SK-N-SH (cell line): ENCODE measurements at regions not wholly inside any gene's neighbourhood (a gene's known extent, or its start where the extent isn't known, plus 50 kb on each side); places are given as distances from the start of the nearest gene placed in this dataset.
A peak's percentile ranks its signal among the peaks of the same experiment; 100 is the strongest.

ENCODE experiments used
- CTCF ChIA-PET: fragments of 300-600, 350-600 bp; formaldehyde crosslinking; extraction: SDS; loops from one replicate; lab custom pipeline; 2021; lab: Yijun Ruan, JAX
- POLR2A ChIA-PET: fragments of 350-600 bp; sonication (Branson Sonifier 250); formaldehyde crosslinking; extraction: SDS; loops from one replicate; lab custom pipeline; 2020; ENCODE audit warnings: antibody characterized with exemption, inconsistent platforms; lab: Yijun Ruan, JAX
- DNase-seq: peaks from one replicate; pipeline ENCODE4 v3.0.0; 2012
- H2AFZ ChIP-seq: fragments of 200-600 bp; sonication (generic); 2 replicates; pipeline ENCODE4 v1.8.1; 2016; ENCODE audit warnings: antibody characterized with exemption, mild to moderate bottlenecking, low read depth
- H3F3A ChIP-seq: fragments of 200-600 bp; sonication (generic); replicated peaks from 2 replicates; pipeline ENCODE3; 2016; ENCODE audit warnings: antibody characterized with exemption, mild to moderate bottlenecking; ENCODE audit not compliant: insufficient read depth
- H3K27ac ChIP-seq, 2 experiments: fragments of 200-500 bp in 1 of 2; fragments of 200-600 bp in 1 of 2; sonication (Bioruptor generic) in 1 of 2; sonication (generic), shearing (Covaris generic) in 1 of 2; 2 replicates each; pipeline versions ENCODE4 v1.5.1 to v1.6.1; 2014 to 2016; ENCODE audit warnings: low read depth in 2 of 2, inconsistent platforms in 1 of 2, low read length in 1 of 2, mild to moderate bottlenecking in 1 of 2, mixed read lengths in 1 of 2
- H3K27me3 ChIP-seq: fragments of 200-600 bp; sonication (generic), shearing (Covaris generic); 2 replicates; pipeline ENCODE4 v1.6.1; 2016; ENCODE audit warnings: mixed run types; ENCODE audit not compliant: insufficient read depth
- H3K36me3 ChIP-seq, 2 experiments: fragments of 200-500 bp in 1 of 2; fragments of 200-600 bp in 1 of 2; sonication (Bioruptor generic) in 1 of 2; sonication (generic) in 1 of 2; replicated peaks in 1 of 2; 2 replicates each; pipeline versions ENCODE3 to v1.5.1; 2014 to 2016; ENCODE audit warnings: low read length in 1 of 2, mild to moderate bottlenecking in 1 of 2; ENCODE audit not compliant: insufficient read depth in 2 of 2, control insufficient read depth in 1 of 2
- H3K4me1 ChIP-seq, 2 experiments: fragments of 200-500 bp in 1 of 2; fragments of 200-600 bp in 1 of 2; sonication (Bioruptor generic) in 1 of 2; sonication (generic), shearing (Covaris generic) in 1 of 2; 2 replicates each; pipeline versions ENCODE4 v1.5.1 to v1.6.1; 2014 to 2016; ENCODE audit warnings: low read depth in 1 of 2, low read length in 1 of 2, mixed run types in 1 of 2; ENCODE audit not compliant: insufficient read depth in 2 of 2, control insufficient read depth in 1 of 2
- H3K4me2 ChIP-seq: fragments of 200-600 bp; sonication (generic), shearing (Covaris generic); 2 replicates; pipeline ENCODE4 v1.6.1; 2017; ENCODE audit warnings: mixed run types
- H3K4me3 ChIP-seq, 2 experiments: fragments of 200-500 bp in 1 of 2; fragments of 200-600 bp in 1 of 2; sonication (Bioruptor generic) in 1 of 2; sonication (generic), shearing (Covaris generic) in 1 of 2; 2 replicates each; pipeline versions ENCODE4 v1.5.1 to v1.8.1; 2014 to 2016; ENCODE audit warnings: low read depth in 2 of 2, inconsistent platforms in 1 of 2, low read length in 1 of 2, mild to moderate bottlenecking in 1 of 2, mixed read lengths in 1 of 2, moderate library complexity in 1 of 2
- H3K79me2 ChIP-seq: fragments of 200-600 bp; sonication (generic); 2 replicates; pipeline ENCODE4 v1.8.1; 2017; ENCODE audit warnings: mild to moderate bottlenecking; ENCODE audit not compliant: insufficient read depth
- H3K9ac ChIP-seq: fragments of 200-600 bp; sonication (generic); 2 replicates; pipeline ENCODE4 v1.6.1; 2017; ENCODE audit warnings: mixed run types
- H3K9me2 ChIP-seq: fragments of 200-600 bp; sonication (generic); 2 replicates; pipeline ENCODE4 v1.6.1; 2017; ENCODE audit warnings: mixed run types
- H3K9me3 ChIP-seq: fragments of 200-600 bp; sonication (generic); 2 replicates; pipeline ENCODE4 v1.6.1; 2017; ENCODE audit warnings: mixed run types, mild to moderate bottlenecking, moderate library complexity
- H4K20me1 ChIP-seq: fragments of 200-600 bp; sonication (generic); 2 replicates; pipeline ENCODE4 v1.6.1; 2017; ENCODE audit warnings: mild to moderate bottlenecking, mixed run types; ENCODE audit not compliant: insufficient read depth
- EP300 ChIP-seq, 2 experiments: IDR thresholded peaks; 2 replicates each; pipeline versions ENCODE4 v1.4.0 to v1.6.1; 2012; ENCODE audit warnings: borderline replicate concordance in 1 of 2, low read depth in 1 of 2, low read length in 1 of 2
- FOXJ3 ChIP-seq: sonication (generic); formaldehyde crosslinking; IDR thresholded peaks from 2 replicates; pipeline ENCODE4 v1.5.1; 2020; ENCODE audit warnings: mild to moderate bottlenecking, missing genetic modification reagents
- FOXM1 ChIP-seq: IDR thresholded peaks from 2 replicates; pipeline ENCODE4 v1.4.0; 2012; ENCODE audit warnings: low read depth, mild to moderate bottlenecking
- GABPA ChIP-seq: IDR thresholded peaks from 2 replicates; pipeline ENCODE4 v1.4.0; 2012; ENCODE audit warnings: low read depth, mild to moderate bottlenecking
- GATA2 ChIP-seq: sonication (generic); formaldehyde crosslinking; IDR thresholded peaks from 2 replicates; pipeline ENCODE4 v1.5.0; 2020; ENCODE audit warnings: mild to moderate bottlenecking, missing genetic modification reagents
- MAX ChIP-seq: IDR thresholded peaks from 2 replicates; pipeline ENCODE4 v1.4.0; 2012; ENCODE audit warnings: low read depth
- NFIC ChIP-seq: IDR thresholded peaks from 2 replicates; pipeline ENCODE4 v1.4.0; 2012; ENCODE audit warnings: borderline replicate concordance
- PBX3 ChIP-seq: IDR thresholded peaks from 2 replicates; pipeline ENCODE4; 2012
- POLR2AphosphoS5 ChIP-seq: IDR thresholded peaks from 2 replicates; pipeline ENCODE4 v1.6.1; 2012; ENCODE audit warnings: low read depth, low read length
- RFX5 ChIP-seq: IDR thresholded peaks from 2 replicates; pipeline ENCODE4 v1.6.1; 2012; ENCODE audit warnings: mild to moderate bottlenecking, improper control_type of control experiment, low read length
- RXRA ChIP-seq: IDR thresholded peaks from 2 replicates; pipeline ENCODE4 v1.4.0; 2012; ENCODE audit warnings: low read depth, mild to moderate bottlenecking, borderline replicate concordance
- SMC3 ChIP-seq: IDR thresholded peaks from 2 replicates; pipeline ENCODE4 v1.6.1; 2012; ENCODE audit warnings: low read depth, low read length, improper control_type of control experiment
- TAF1 ChIP-seq: IDR thresholded peaks from 2 replicates; pipeline ENCODE4 v1.6.1; 2012; ENCODE audit warnings: low read depth, mild to moderate bottlenecking, low read length, moderate library complexity, borderline replicate concordance
- TCF12 ChIP-seq: IDR thresholded peaks from 2 replicates; pipeline ENCODE4 v1.4.0; 2012
- WGBS: methylation state at CpG from one replicate; pipeline ENCODE4 v1.1.6; 2017; ENCODE audit warnings: low lambda C conversion rate; 5-methylcytosine and 5-hydroxymethylcytosine counted together
- TF ChIP-seq, protein P1 (sequence below): IDR thresholded peaks from 2 replicates; pipeline ENCODE4 v1.4.0; 2012; ENCODE audit warnings: low read depth, borderline replicate concordance

DNA sequence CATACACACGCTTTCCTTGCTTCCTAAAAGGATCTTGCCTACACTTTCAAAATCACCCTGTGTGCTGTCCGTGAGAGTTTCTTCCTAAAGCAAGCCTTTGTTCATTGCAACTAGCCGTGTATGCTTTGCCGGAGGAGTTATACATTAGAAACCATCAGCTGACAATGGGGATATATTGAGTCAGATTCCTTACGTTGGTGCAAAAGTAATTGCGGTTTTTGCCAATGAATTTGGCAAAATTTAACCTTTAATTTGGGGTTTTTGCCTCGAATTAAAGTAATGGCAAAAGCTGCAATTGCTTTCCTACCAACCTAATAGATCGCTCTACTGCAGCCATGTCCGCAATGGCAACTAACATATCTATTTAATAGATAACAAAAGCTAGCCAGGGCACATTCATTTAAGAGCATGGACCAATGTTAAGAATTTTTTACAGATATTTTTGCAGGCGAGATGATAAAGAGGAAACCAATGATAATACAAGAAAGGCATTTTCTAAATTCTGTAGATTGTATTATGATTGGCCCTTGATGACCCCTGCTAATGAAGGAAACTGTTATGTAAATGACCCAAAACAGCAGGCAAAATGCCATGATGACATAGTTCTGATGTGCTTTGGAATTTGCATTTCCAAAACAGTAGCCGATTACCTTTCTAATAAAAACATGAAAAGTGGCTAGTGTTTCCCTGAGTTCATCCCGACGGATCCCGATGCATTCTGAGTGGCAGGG is 184.8 kb upstream of the NRP1 start:
- no peak overlapping the region for H2AFZ ChIP-seq
- DNase-seq: no peak

GRCh38 chr10:33510206-33510605 is 175.7 kb upstream of the NRP1 start:
- ChIA-PET CTCF (no interaction called here), POLR2A (no interaction called here)
- DNase-seq: no peak
- Histone ChIP-seq H4K20me1 (no peaks in the 10 kb centered on the region), H3K9me2 (no peaks in the 10 kb centered on the region), H2AFZ (no peak overlapping the region), H3K27me3 (no peaks in the 10 kb centered on the region), H3K79me2 (no peaks in the 10 kb centered on the region), H3K4me3 (no peak overlapping the region), H3K9ac (no peak overlapping the region), H3K9me3 (no peaks in the 10 kb centered on the region), H3K4me1 (peaks cover 6 to 8% of the 10 kb centered on the region in 2 experiments; a peak in 3 of 4 replicates), H3K27ac (peak overlapping the region in 1 of 2 experiments; percentile 83; a peak in 1 of 4 replicates), H3K36me3 (no peaks in the 10 kb centered on the region), H3F3A (peaks cover 6% of the 10 kb centered on the region), H3K4me2 (no peak overlapping the region)
- 76% methylated on average over 3 of the region's 3 CpGs for WGBS
- TF ChIP-seq PBX3 (no peak), TCF12 (no peak), MAX (no peak), TAF1 (no peak)

More for the DNA sequence above, 184.8 kb upstream of the NRP1 start:
- Histone ChIP-seq H3K9ac (no peak overlapping the region), H3K4me3 (no peak overlapping the region), H3K79me2 (no peaks in the 10 kb centered on the region), H3K27me3 (no peaks in the 10 kb centered on the region), H3K9me3 (no peaks in the 10 kb centered on the region), H4K20me1 (no peaks in the 10 kb centered on the region)
- TF ChIP-seq GATA2 (CRISPR knock-in tag): no peak
- no peak for TF ChIP-seq POLR2AphosphoS5
- no peak for TF ChIP-seq NFIC
- no peak for TF ChIP-seq FOXM1
- TF ChIP-seq, protein P1, sequence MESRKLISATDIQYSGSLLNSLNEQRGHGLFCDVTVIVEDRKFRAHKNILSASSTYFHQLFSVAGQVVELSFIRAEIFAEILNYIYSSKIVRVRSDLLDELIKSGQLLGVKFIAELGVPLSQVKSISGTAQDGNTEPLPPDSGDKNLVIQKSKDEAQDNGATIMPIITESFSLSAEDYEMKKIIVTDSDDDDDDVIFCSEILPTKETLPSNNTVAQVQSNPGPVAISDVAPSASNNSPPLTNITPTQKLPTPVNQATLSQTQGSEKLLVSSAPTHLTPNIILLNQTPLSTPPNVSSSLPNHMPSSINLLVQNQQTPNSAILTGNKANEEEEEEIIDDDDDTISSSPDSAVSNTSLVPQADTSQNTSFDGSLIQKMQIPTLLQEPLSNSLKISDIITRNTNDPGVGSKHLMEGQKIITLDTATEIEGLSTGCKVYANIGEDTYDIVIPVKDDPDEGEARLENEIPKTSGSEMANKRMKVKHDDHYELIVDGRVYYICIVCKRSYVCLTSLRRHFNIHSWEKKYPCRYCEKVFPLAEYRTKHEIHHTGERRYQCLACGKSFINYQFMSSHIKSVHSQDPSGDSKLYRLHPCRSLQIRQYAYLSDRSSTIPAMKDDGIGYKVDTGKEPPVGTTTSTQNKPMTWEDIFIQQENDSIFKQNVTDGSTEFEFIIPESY: no peak
- no peak for TF ChIP-seq TAF1
- TF ChIP-seq EP300 (IDR thresholded peaks at IDR 0.05; ENCODE audit: borderline replicate concordance in 1 of 2, low read depth in 1 of 2, low read length in 1 of 2): no peak
- no peak for TF ChIP-seq FOXJ3 (CRISPR knock-in tag)
- no peak for TF ChIP-seq SMC3
- TF ChIP-seq RFX5: no peak
- TF ChIP-seq GABPA: no peak
- no peak for TF ChIP-seq RXRA
- TF ChIP-seq, all 33 proteins: peak for 0
- H3K36me3 ChIP-seq: no peaks in the 10 kb centered on the region
- POLR2A ChIA-PET: no interaction called here
- H3K27ac ChIP-seq: no peak overlapping the region
- H3K9me2 ChIP-seq: no peaks in the 10 kb centered on the region
- H3F3A ChIP-seq: no peaks in the 10 kb centered on the region
- H3K4me2 ChIP-seq: no peak overlapping the region
- 85% methylated on average over 14 of the region's 14 CpGs for whole genome bisulfite sequencing
- H3K4me1 ChIP-seq: no peaks in the 10 kb centered on the region; a peak in 2 of 4 replicates
- CTCF ChIA-PET: interaction anchor here (1.5 kb wide), 1 partner anchor 11 kb away, joined by 5 read pairs; no protein-coding TSS in a partner anchor
